B cell (primary cell): ENCODE measurements at regions not wholly inside any gene's neighbourhood (a gene's known extent, or its start where the extent isn't known, plus 50 kb on each side); places are given as distances from the start of the nearest gene placed in this dataset.

Experiments used
- ATAC-seq: fragments of 200-7000 bp; cut with Tn5 transposase; one replicate; pipeline ENCODE4 v1.10.0; 2021; ENCODE audit warnings: low read depth, mild to moderate bottlenecking, moderate number of reproducible peaks, moderate library complexity
- CTCF ChIA-PET: fragments of 350-600 bp; sonication (Branson Sonifier 250); formaldehyde crosslinking; loops from one replicate; lab custom pipeline; 2021; ENCODE audit warnings: antibody characterized with exemption, inconsistent platforms; lab: Charles Lee
- POLR2A ChIA-PET: fragments of 350-600 bp; sonication (Branson Sonifier 250); formaldehyde crosslinking; loops from one replicate; lab custom pipeline; 2021; ENCODE audit warnings: antibody characterized with exemption; lab: Charles Lee
- DNase-seq: peaks from one replicate; pipeline ENCODE4 v3.0.0; 2013
- H2AFZ ChIP-seq: 2 replicates; pipeline ENCODE4 v1.6.1; 2012; ENCODE audit warnings: mild to moderate bottlenecking, low read depth, low read length; ENCODE audit not compliant: insufficient read depth, poor library complexity, severe bottlenecking
- H3K27ac ChIP-seq, 2 donors: 1 replicate in 1 of 2; 2 replicates in 1 of 2; pipeline ENCODE4 v1.5.1; 2012 to 2013; ENCODE audit warnings: low read length in 2 of 2, mild to moderate bottlenecking in 2 of 2, moderate library complexity in 1 of 2
- H3K27me3 ChIP-seq, 4 experiments: fragments of 200-600 bp in 1 of 4; sonication (generic) in 1 of 4; replicated peaks in 1 of 4; 1 replicate in 2 of 4; 2 replicates in 2 of 4; pipeline versions ENCODE4 v1.6.1 to v1.7.0; 2013 to 2016; ENCODE audit warnings: low read length in 3 of 4, mild to moderate bottlenecking in 2 of 4, mixed read lengths in 1 of 4, moderate library complexity in 1 of 4; ENCODE audit not compliant: insufficient read depth in 4 of 4, control insufficient read depth in 3 of 4; ENCODE audit errors: control extremely low read depth in 1 of 4
- H3K36me3 ChIP-seq, 2 experiments: replicated peaks in 1 of 2; 1 replicate in 1 of 2; 2 replicates in 1 of 2; pipeline versions ENCODE4 v1.6.1 to v1.7.1; 2013; ENCODE audit warnings: low read length in 1 of 2; ENCODE audit not compliant: insufficient read depth in 2 of 2, control insufficient read depth in 1 of 2; ENCODE audit errors: control extremely low read depth in 1 of 2, extremely low read depth in 1 of 2
- H3K4me1 ChIP-seq, 2 donors: fragments of 200-600 bp in 1 of 2; sonication (generic) in 1 of 2; 1 replicate in 1 of 2; 2 replicates in 1 of 2; pipeline versions ENCODE4 v1.5.1 to v1.6.1; 2013 to 2017; ENCODE audit warnings: low read length in 2 of 2; ENCODE audit not compliant: control insufficient read depth in 2 of 2, insufficient read depth in 2 of 2
- H3K4me2 ChIP-seq: replicated peaks from 2 replicates; pipeline ENCODE3; 2012; ENCODE audit warnings: mild to moderate bottlenecking, low read depth, low read length; ENCODE audit not compliant: poor library complexity, severe bottlenecking
- H3K4me3 ChIP-seq, 5 experiments: fragments of 200-600 bp in 1 of 5; sonication (generic) in 1 of 5; 1 replicate in 3 of 5; 2 replicates in 2 of 5; pipeline versions ENCODE4 v1.5.1 to v1.7.0; 2011 to 2016; ENCODE audit warnings: low read length in 4 of 5, mild to moderate bottlenecking in 4 of 5, low read depth in 2 of 5, control low read depth in 1 of 5, moderate library complexity in 1 of 5; ENCODE audit not compliant: insufficient read depth in 1 of 5; ENCODE audit errors: control extremely low read depth in 1 of 5, extremely low read depth in 1 of 5
- H3K79me2 ChIP-seq: fragments of 200-600 bp; sonication (generic); one replicate; pipeline ENCODE4 v1.6.0; 2016; ENCODE audit warnings: low read length; ENCODE audit not compliant: control insufficient read depth, insufficient read depth
- H3K9ac ChIP-seq: fragments of 200-600 bp; sonication (generic); 2 replicates; pipeline ENCODE4 v1.6.1; 2017; ENCODE audit warnings: mild to moderate bottlenecking, low read length, moderate library complexity
- H3K9me3 ChIP-seq, 3 donors: one replicate each; pipeline versions ENCODE4 v1.6.1 to v1.7.1; 2013; ENCODE audit warnings: low read length in 2 of 3; ENCODE audit not compliant: control insufficient read depth in 2 of 3, insufficient read depth in 1 of 3; ENCODE audit errors: control extremely low read depth in 1 of 3
- H4K20me1 ChIP-seq: 2 replicates; pipeline ENCODE4 v1.6.0; 2012; ENCODE audit warnings: mild to moderate bottlenecking, low read length; ENCODE audit not compliant: insufficient read depth, control insufficient read depth, poor library complexity, severe bottlenecking
- H3K27ac Mint-ChIP-seq: one replicate; pipeline ENCODE4 v1.8.0; 2021; ENCODE audit warnings: mixed read lengths
- H3K27me3 Mint-ChIP-seq: one replicate; pipeline ENCODE4 v1.8.0; 2021; ENCODE audit warnings: mixed read lengths
- H3K4me1 Mint-ChIP-seq: one replicate; pipeline ENCODE4 v1.8.0; 2021; ENCODE audit warnings: mixed read lengths
- H3K4me3 Mint-ChIP-seq: one replicate; pipeline ENCODE4 v1.8.0; 2021; ENCODE audit warnings: mixed read lengths
- H3K9me3 Mint-ChIP-seq: one replicate; pipeline ENCODE4 v1.8.0; 2022; ENCODE audit warnings: mixed read lengths; ENCODE audit not compliant: insufficient read depth
- CTCF ChIP-seq: fragments of 200-600 bp; IDR thresholded peaks from one replicate; pipeline ENCODE4 v1.8.0; 2022; ENCODE audit warnings: antibody characterized with exemption, mild to moderate bottlenecking
- EZH2 ChIP-seq: IDR thresholded peaks from 2 replicates; pipeline ENCODE4 v1.6.1; 2012; ENCODE audit warnings: borderline replicate concordance, low read depth, mild to moderate bottlenecking, moderate library complexity, low read length; ENCODE audit not compliant: insufficient read depth, poor library complexity, severe bottlenecking
- WGBS: methylation state at CpG from one replicate; pipeline ENCODE4 v1.1.5; 2013; ENCODE audit warnings: missing lambda C conversion rate; ENCODE audit not compliant: insufficient coverage; 5-methylcytosine and 5-hydroxymethylcytosine counted together
- intact Hi-C: fragments of 100-400 bp; cut with micrococcal nuclease; formaldehyde crosslinking; loops from one replicate; pipeline ENCODE4 v1.10.0; 2022

GRCh38 chr7:126303926-126304325 is 948.8 kb downstream of the GRM8 start:
- DNase-seq (no peak), ATAC-seq (no peak)
- no peaks in the 10 kb centered on the region for H3K79me2 ChIP-seq
- H3K4me3 ChIP-seq, result no peak overlapping the region
- H3K27ac Mint-ChIP-seq, result no peak overlapping the region
- no peaks in the 10 kb centered on the region for H3K27me3 Mint-ChIP-seq
- H3K4me1 ChIP-seq, result no peaks in the 10 kb centered on the region
- H4K20me1 ChIP-seq, result no peaks in the 10 kb centered on the region
- H3K4me3 Mint-ChIP-seq, result no peak overlapping the region
- no peaks in the 10 kb centered on the region for H3K9me3 ChIP-seq
- H3K4me1 Mint-ChIP-seq, result no peaks in the 10 kb centered on the region
- CTCF ChIA-PET, result no interaction called here
- no peak overlapping the region for H3K27ac ChIP-seq
- H3K36me3 ChIP-seq, result no peaks in the 10 kb centered on the region
- no peak overlapping the region for H3K9ac ChIP-seq
- intact Hi-C loops, result no loop called here
- TF ChIP-seq CTCF (no peak), EZH2 (no peak)
- no CpG with 5 or more reads among the region's 1 CpG for WGBS
- H3K4me2 ChIP-seq, result no peak overlapping the region
- POLR2A ChIA-PET, result no interaction called here
- H3K9me3 Mint-ChIP-seq, result peaks cover 6% of the 10 kb centered on the region
- H2AFZ ChIP-seq, result no peak overlapping the region
- H3K27me3 ChIP-seq, result no peaks in the 10 kb centered on the region

GRCh38 chr7:126302639-126303038 is 950.1 kb downstream of the GRM8 start:
- Histone ChIP-seq H3K4me1 (no peaks in the 10 kb centered on the region), H3K27ac (no peak overlapping the region), H3K4me3 (no peak overlapping the region), H3K9me3 (no peaks in the 10 kb centered on the region), H3K36me3 (no peaks in the 10 kb centered on the region), H3K9ac (no peak overlapping the region), H3K79me2 (no peaks in the 10 kb centered on the region), H4K20me1 (no peaks in the 10 kb centered on the region), H2AFZ (no peak overlapping the region), H3K4me2 (no peak overlapping the region), H3K27me3 (no peaks in the 10 kb centered on the region)
- CTCF ChIA-PET, result no interaction called here
- WGBS, result no CpG with 5 or more reads among the region's 2 CpGs
- peaks cover 6% of the 10 kb centered on the region for H3K9me3 Mint-ChIP-seq
- no peak for ATAC-seq
- H3K27ac Mint-ChIP-seq, result no peak overlapping the region
- no peaks in the 10 kb centered on the region for H3K4me1 Mint-ChIP-seq
- TF ChIP-seq CTCF (no peak), EZH2 (no peak)
- DNase-seq, result no peak
- H3K4me3 Mint-ChIP-seq, result no peak overlapping the region
- intact Hi-C loops, result no loop called here
- H3K27me3 Mint-ChIP-seq, result no peaks in the 10 kb centered on the region
- POLR2A ChIA-PET, result no interaction called here
